ENCODE measurements at regions not wholly inside any gene's neighbourhood (a gene's known extent, or its start where the extent isn't known, plus 50 kb on each side); places are given as distances from the start of the nearest gene placed in this dataset.
"Not testable (repeated sequence)": the region's sequence is repeated elsewhere in the genome, so short reads cannot be mapped to it uniquely, and the experiment has no call there.

- DNase-seq: no peak
Observed at GRCh38 chr6:166806217-166806838, 150.0 kb downstream of the RNASET2 start.

DNA sequence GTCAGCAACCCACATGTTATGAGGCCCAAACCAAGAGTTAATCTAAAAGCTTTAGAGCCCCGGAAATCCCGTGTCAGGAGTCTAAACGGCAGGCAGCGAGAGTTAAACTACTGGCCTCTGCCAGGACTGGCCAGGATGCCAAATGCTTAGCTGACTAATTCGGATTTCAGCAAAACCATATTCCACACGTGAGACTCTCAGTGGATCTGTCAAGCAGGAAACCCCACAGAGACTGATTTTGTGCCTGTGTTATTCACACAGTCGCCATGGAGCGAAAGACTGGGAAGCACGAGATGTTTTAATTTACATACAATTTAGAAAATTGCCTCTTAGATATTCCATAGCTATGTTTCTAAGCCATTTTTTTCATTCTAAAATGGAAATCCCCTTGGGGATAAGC lies 152.9 kb downstream of the RNASET2 start:
- no peak for DNase-seq

DNA sequence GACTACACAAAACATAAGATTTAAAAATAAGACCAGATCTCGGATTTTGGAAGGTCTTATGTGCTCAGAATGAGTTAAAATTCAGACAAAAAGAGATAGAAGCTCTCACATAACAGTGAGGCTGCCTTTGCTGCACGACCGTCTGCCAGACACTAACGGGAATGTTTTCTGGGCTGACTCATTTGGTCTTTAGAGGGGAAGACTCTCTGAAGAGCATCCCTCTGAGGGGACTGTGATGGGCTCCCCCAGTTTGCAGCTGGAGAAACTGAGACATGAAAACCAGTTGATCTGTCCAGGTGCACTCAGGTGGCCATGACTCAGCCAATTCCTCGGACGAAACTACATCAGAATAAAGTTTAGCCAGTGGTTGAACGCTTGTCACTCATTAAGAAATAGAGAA lies 153.9 kb downstream of the RNASET2 start:
- no peak for DNase-seq

DNA sequence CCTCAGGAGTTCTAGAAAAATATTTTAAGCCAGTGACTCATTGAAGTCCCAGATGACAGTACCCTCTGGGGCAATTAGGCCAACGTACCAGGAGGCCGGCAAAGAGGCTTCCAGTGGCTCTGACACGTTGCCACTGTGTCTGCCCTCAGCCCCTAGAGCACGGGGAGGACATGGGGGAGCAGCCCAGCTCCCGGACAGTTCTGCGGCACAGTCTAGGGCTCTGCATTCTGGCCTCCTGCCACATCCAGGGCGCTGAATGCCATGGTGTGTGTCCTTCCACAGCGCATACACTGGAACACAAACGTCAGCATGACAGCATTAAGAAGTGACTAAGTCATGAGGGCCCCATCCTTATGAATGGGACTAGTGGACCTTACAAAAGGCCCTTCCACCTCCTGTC lies 156.2 kb downstream of the RNASET2 start:
- no peak for DNase-seq

DNA sequence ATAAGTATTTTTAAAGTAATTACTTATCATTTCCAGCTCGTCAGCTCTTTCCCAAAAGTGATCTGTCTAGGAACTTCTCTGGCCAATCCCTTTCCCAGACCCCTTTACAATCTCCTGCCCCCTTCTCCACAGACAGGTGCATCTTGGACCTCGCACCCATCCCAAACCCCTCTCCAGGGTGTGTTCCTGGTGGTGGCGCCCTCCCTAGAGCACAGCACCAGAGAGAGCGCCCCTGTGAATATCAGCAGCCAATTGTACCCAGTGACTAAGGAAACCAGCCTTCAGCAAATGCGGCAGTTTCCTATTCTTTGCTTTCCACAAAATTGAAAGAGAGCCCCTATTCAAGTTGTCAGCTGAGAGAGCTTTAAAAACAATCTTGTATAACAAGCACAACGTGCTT lies 157.7 kb downstream of the RNASET2 start:
- no peak for DNase-seq

DNA sequence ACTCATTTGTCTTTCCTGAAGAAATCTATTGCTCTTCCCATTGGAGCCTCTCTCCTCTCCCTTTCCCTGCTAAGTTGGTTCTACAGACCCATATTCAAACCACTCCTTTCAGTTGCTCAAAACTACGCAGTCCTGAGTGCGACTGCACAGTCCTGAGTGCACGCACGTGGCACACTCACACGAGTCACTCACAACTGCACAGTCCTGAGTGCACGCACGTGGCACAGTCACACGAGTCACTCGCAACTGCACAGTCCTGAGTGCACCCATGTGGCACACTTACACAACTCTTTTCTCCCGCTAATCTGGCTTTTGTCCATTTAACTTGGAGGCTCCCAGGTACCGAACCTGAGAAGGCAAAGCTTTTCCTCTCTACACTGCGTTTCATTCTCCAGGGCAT lies 159.7 kb downstream of the RNASET2 start:
- no peak for DNase-seq

DNA sequence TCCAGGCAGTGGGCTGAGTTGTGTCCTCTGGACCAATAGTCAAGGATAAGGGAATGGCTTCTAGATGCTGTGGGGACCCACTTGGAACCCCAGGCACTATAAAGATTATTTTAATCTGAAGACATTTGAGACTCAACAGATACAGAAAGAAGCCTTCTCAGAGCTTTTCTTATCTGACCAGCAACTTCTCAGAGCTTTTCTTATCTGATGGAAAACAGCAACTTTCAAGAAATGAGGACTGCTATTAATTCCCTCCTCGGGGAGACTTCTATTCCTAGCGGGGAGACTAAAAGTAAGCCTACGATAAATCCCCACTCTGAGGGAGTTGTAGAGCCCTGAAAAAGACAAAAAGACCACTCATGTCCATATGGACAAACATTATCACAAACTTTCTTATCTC lies 160.5 kb downstream of the RNASET2 start:
- DNase-seq: no peak

DNA sequence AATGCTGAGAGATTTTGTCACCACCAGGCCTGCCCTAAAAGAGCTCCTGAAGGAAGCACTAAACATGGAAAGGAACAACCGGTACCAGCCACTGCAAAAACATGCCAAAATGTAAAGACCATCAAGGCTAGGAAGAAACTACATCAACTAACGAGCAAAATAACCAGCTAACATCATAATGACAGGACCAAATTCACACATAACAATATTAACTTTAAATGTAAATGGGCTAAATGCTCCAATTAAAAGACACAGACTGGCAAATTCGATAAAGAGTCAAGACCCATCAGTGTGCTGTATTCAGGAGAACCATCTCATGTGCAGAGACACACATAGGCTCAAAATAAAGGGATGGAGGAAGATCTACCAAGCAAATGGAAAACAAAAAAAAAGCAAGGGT lies 163.8 kb upstream of the RPS6KA2 start:
- not testable (repeated sequence) for DNase-seq

- not testable (repeated sequence) for DNase-seq
Observed at GRCh38 chr6:166788846-166789529, 161.9 kb upstream of the RPS6KA2 start.

DNA sequence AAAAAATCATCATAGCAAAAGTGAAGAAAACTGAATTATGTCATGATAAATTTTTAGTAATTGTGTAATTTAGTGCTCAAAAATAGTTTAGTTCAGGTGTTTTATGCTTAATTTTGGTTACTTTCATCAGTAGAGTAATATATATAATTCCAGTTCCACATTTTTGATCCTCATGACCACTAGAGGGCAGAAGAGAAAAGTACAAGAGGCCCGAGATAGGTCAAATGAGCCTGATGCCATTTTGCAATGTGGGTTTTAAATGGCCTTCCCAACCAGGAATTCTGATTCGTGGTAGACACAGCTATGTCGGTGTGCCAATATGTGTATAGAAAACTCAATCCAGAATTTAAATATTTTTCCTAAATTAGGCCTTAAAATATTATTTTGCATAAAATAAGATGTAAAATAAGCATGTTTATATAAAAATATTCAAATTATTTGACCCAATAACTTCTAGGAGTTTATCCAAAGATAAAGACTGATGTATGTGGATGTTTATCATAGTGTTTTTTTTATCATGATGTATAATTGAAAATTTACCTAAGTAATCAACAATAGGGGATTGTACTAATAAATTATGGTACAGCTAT lies 159.7 kb upstream of the RPS6KA2 start:
- peak; percentile 84 for DNase-seq

GRCh38 chr6:166785131-166785530 lies 158.1 kb upstream of the RPS6KA2 start:
- no peak for DNase-seq

DNA sequence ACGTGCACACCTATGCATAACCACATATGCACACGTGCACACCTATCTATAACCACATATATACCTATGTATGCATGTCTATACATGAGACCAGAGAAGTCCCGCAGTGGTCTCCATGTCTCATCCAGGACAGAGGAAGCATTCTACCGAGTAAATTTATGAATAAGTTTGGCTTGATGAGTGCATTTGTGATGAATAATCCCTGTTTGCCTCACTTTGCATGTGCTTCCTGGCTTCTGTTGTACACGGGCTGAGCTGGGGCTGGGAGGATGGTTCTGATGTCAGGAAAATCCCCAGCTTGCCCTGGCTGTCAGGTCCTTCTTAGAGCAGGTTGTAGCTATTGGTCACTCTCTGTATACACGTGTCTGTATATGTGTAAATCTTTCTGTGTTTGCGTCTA lies 157.6 kb upstream of the RPS6KA2 start:
- DNase-seq: no peak

DNA sequence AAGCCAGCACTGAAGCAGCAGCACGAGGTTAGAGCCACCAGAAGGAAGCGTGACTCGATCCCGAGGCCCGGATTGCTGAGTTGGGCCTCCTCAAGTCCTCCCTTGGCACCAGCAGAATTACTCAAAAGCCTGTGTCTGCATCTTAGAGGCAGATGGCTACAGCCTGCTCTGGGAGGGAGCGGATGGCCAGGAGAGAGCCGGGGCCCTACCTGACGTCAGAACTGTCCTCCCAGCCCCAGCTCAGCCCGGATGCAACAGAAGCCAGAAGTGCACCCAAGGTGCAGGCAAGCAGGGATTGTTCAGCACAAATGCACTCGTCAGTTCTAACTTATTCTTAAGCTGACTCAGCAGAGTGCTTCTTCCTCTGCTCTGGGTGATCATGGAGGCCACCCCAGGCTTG lies 155.5 kb upstream of the RPS6KA2 start:
- no peak for DNase-seq

- DNase-seq: no peak
Observed at GRCh38 chr6:166781331-166781730, 154.3 kb upstream of the RPS6KA2 start.

DNA sequence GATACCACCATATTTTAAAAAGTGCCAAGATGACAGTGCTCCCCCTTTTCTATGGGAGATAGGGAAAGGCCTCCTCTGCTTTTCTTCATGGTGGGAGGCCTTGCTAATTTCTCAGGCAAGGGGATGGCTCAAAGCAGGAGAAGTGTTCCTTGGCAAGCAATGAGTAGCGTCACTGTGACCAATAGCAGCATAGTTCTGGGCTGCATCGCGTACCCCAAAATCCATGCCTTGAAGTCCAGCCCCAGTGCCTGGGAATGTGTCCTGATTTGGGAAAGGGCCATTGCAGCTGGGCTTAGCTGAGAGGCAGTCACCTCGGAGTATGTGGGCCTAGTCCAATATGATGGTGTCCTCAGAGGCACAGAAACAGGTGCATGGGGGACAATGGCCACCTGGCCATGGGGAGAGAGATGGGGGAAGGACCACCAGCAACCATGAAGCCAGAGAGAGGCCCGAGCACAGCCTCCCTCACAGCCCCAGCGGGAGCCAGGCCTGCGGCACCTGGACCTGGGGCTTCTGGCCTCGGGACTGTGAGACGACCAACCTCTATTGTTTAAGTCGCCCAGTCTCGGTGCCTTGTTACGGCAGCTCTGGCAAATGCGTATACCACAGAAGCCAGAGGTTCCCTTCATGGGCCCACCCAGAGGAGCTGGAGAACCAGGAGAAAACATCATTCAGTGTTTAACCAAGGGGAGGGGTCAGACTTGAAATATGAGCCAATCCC lies 153.1 kb upstream of the RPS6KA2 start:
- DNase-seq: no peak

- DNase-seq: no peak
Observed at GRCh38 chr6:166779381-166779780, 152.3 kb upstream of the RPS6KA2 start.

GRCh38 chr6:166778776-166779175 lies 151.7 kb upstream of the RPS6KA2 start:
- no peak for DNase-seq

DNA sequence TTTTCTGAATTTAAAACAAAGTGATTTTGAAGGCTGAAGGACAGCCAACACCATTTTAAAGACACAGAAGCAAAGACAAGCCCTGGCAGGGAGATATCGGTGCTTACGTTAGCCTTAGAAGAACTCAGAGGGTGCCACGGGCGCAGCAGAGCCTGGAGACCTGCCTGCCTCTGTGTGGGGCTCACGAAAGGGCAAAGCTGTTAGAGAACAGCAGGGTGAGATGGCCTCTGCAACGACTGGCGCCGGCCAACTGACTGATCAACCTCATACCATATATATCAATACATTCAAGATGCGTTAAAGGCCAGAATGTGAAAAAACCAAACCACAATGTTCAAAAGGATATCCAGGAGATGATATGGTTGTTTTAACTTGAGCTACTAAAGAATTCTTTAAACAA lies 151.0 kb upstream of the RPS6KA2 start:
- DNase-seq: no peak

DNA sequence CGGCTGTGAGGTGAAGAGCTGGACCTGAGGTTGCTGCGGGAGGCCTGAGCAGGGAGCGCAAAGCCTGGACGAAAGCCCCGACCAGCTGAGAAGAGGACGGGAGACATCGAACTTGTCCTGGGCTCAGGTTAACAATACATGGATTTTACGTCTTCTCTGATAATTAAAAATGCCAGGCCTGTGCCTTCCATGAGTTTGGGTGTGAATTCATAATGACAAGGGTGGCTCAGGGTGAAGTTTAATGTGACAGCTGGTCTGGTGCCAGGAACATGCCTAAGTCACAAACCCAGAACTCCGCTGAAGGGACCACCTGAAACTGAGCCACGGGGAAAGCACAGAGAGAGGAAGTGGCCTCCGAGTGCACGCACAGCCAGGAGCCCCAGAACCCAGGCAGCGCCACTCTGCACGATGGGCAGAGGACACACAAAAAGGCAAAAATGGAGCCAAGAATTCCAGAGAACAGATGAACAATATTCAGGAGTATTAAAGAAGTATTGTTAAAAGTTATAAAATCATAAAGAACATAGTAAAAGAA lies 150.1 kb upstream of the RPS6KA2 start:
- DNase-seq: no peak

DNA sequence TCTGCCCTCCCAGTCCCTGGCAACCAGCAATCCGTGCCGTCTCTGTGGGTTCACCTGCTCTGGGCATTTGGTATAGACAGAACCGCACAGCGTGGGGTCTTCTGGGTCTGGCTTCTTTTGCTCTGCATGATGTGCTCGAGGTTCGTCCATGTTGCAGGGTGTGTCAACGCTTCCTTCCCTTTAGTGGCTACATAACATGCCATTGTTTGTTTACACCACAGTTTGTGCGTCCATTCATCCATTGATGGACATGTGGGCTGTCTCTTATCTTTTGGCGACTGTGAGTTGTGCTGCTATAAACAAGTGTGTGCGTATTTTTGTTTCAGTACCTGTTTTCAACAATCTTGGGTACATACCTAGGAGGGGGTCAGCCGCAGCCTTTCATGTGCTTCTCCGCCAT lies 149.5 kb upstream of the RPS6KA2 start:
- no peak for DNase-seq

- DNase-seq: no peak
Observed at GRCh38 chr6:166775923-166776220, 148.8 kb upstream of the RPS6KA2 start.

DNA sequence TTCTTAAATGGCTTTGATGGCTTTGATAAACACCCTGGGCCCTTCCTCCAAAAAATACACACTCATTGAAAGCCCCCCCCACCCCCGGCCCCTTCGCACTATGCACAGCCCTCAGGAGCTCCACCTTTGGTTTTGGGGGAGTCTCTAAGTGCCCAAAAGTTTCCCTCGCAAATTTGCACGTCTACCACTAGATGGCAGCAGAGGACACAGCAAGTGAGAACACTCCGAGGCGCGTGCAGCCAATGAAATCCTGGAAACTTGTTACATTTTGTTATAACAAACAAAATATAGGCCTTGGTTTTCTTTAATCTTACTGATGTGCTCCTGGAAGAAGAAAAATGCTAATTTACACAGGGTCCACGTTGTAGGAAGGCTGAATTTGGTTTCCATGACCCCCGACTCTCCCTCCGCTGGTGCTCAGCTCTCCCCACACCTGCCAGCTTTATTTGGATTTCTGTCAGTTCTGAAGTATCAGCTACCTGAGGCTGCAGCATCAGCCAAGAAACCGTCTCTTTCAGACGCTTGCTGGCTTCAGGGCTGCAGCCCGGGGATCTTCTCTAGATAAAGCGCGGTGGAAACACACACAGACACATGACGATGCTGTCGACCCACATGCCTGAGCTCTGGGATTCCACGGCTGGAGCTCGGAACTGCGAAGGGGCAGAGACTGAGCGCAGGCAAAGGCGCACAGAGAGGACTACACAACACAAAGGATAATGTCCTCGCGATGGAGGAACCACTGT lies 148.3 kb upstream of the RPS6KA2 start:
- peak; percentile 92 for DNase-seq

- DNase-seq: no peak
Observed at GRCh38 chr6:166774770-166775169, 147.7 kb upstream of the RPS6KA2 start.
